ENCODE measurements at regions not wholly inside any gene's neighbourhood (a gene's known extent, or its start where the extent isn't known, plus 50 kb on each side); places are given as distances from the start of the nearest gene placed in this dataset.
A peak's percentile ranks its signal among the peaks of the same experiment; 100 is the strongest.

GRCh38 chr4:181416966-181417365, 826.2 kb upstream of the TENM3 start:
- DNase-seq (ENCODE audit: low spot score): no peak

- DNase-seq (ENCODE audit: low spot score): no peak
Measured at GRCh38 chr4:181418496-181418895, 824.7 kb upstream of the TENM3 start.

DNA sequence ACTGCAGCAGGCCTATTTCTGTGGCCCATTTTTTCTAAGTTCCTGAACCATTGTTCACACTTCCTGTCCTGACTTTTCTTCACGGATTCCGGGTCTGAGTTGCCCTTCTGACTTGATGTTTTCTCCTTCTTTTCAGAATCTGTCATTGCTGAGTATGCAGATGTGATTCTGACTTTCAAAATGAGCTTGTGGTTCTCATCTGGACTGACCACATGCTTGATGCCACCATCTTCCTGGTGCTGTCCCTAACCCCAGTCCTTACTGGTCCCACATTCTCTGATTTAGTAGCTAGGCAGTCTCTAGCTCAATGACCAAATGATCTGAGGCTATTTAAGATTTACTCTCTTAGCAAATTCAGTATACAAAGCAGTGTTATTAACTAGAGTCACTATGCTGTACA, 822.3 kb upstream of the TENM3 start:
- no peak for DNase-seq (ENCODE audit: low spot score)

GRCh38 chr4:181424362-181425016, 818.7 kb upstream of the TENM3 start:
- DNase-seq (ENCODE audit: low spot score): no peak

DNA sequence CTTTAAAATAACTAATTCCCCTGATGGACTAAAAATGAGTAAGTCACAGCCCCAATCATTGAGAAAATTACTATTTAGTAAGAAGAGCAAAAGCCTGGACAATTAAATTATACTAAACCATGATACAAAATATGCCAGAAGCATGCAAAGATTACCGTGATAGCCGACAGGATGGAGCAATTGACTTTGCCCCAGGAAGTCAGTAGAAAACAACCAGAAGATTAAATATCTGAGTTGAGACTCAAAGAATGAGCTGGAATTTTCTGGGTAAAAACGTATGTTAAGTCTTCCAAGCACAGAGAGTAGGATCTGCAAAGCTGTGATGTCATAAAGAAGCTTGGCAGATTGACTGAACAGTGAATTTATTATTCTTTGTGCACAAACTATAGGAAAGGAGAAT, 816.1 kb upstream of the TENM3 start:
- no peak for DNase-seq (ENCODE audit: low spot score)

GRCh38 chr4:181431006-181431405, 812.2 kb upstream of the TENM3 start:
- DNase-seq (ENCODE audit: low spot score): no peak

GRCh38 chr4:181431661-181432060, 811.5 kb upstream of the TENM3 start:
- no peak for DNase-seq (ENCODE audit: low spot score)

GRCh38 chr4:181432335-181432734, 810.9 kb upstream of the TENM3 start:
- DNase-seq (ENCODE audit: low spot score): no peak

- DNase-seq (ENCODE audit: low spot score): no peak
Measured at GRCh38 chr4:181437895-181438294, 805.3 kb upstream of the TENM3 start.

DNA sequence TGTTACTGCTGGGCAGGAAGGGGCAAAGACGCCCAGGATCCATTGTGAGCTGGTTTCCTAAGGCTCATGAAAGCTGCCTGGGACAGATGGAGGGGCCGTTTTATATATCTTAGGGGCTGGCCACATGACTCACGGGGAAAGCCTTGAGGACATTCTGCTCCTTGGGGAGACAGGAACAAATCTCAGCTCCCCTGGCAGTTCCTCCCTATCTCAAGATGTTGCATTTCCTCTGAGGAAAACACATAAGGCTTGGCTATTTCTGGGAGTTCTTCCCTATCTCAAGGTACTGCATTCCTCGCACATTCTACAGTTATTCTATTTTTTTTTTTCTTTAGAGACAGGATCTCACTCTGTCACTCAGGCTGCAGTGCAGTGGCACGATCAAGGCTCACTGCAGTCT, 804.6 kb upstream of the TENM3 start:
- no peak for DNase-seq (ENCODE audit: low spot score)

DNA sequence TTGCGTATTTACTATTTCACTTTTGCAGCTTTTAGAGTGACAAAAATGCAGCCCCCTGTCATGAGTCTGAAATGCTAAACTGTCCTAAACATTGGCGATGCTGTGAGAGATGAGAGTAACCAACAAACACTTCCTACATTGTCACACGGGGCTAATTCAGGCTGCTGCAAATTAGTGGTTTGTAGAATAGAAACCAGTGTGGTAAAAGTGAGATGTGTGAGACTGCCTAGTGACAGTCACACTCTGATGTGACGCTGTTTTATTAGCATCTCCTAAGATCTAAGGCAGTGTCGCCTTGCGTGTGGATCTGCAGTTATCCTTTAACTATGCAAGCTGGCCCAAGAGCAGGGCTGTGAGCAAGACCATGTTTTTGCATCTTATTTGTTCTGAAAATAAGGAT, 800.2 kb upstream of the TENM3 start:
- DNase-seq (ENCODE audit: low spot score): no peak

DNA sequence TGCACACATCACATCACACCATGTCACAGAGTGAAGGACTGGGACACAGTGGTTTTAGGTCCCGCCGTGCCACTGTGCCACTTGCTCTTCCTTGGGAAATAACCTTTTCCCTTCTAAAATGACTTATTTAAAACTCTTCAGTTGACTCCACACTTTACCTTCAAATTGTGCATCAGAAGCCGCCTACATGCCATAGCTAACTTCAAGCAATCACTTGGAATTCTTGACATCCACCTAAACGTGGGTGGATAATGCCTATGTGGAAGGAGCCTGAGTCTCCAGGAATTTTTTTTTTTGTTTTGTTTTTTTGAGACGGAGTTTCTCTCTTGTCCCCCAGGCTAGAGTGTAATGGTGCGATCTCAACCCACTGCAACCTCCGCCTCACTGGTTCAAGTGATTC, 777.4 kb upstream of the TENM3 start:
- DNase-seq (ENCODE audit: low spot score): no peak

DNA sequence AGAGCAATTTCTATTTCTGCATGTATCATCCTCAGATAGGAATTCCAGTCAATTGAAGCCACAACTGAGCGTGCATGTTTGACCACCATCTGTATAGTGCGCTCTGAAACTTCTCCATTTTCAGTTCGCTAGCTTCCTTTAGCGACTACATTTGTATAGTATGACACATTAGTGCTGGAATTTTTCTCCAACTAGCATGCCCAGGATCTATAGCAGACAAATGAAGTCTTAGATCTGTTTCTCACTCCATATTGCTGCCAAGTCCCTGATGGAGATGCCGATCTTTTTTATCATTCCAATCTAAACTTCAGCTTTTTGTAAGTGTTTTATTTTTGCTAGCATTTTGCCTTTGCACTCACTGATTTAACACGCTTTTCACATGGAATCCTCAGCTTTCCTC, 774.8 kb upstream of the TENM3 start:
- no peak for DNase-seq (ENCODE audit: low spot score)

DNA sequence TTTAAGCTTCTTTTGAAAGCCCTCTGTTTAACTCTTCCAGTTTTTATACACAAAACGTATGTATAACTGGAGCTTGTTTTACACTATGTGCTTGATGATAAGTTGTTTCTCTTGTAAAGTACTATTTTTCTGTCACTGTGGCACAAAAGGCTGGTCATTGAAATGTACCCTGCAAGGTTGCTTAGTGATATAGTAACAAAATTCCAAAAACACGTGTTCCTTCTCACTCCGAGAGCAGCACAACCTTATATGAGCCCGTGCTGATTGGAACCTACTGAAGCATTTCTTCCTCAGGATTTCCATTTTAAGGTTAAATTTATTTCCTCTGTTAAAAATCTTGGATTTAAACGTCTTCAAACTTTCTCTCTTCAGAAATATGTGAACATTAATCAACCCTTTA, 772.9 kb upstream of the TENM3 start:
- no peak for DNase-seq (ENCODE audit: low spot score)

GRCh38 chr4:181475359-181475758, 767.8 kb upstream of the TENM3 start:
- DNase-seq (ENCODE audit: low spot score): no peak

DNA sequence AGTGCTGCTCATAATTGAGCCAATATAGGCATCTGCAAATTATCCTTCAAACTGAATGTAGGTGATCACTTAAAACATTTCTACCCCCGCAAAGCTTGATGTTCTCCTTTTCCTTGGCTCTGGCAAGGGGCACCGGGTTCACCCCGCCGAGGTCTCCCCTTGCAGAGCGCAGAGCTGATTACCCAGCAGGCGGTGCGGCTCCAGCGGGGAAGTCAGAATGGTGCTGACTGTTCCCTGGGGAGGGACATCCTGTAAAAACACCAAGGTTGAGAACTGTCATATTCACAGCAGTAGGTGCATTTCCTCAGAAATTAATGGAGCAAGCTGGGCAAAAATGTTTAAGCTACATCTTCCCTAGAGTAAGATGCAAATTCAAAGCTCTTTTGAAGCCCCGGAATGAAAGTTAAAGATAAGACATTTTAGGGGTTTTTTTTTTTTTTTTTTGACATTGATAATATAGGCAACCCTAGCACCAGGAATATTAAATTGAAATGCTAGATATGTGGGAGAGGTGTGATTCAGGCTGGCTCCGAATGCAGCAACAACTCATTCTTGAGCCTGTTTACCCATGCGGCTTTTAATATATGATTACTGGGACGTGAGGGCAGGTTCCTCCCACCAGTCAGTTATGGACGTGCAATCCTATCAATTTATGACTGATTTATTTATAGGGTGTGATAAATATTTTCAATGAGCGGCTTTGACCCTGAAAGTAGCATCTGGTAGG, 767.3 kb upstream of the TENM3 start:
- DNase-seq (ENCODE audit: low spot score): no peak

GRCh38 chr4:181476508-181476890, 766.7 kb upstream of the TENM3 start:
- DNase-seq (ENCODE audit: low spot score): no peak

- DNase-seq (ENCODE audit: low spot score): no peak
Measured at GRCh38 chr4:181477591-181477990, 765.6 kb upstream of the TENM3 start.

DNA sequence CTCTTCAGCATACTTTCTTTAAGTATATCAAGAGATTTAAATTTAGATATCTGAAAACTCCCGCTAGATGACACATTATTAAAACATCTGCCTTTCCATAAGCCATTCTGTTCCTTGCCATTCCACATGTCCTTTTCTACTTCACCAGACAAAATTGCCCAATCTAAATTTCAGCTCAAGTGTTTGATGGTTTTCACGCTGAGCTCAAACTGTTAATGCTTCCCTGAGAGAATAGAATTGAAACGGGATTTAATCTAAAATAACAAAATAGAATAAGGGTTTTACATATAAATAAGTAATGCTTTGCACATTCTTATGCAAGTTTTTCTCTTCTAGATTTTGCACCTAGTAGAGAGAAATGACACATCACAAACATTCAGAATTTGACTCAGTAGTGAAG, 764.5 kb upstream of the TENM3 start:
- DNase-seq (ENCODE audit: low spot score): no peak

DNA sequence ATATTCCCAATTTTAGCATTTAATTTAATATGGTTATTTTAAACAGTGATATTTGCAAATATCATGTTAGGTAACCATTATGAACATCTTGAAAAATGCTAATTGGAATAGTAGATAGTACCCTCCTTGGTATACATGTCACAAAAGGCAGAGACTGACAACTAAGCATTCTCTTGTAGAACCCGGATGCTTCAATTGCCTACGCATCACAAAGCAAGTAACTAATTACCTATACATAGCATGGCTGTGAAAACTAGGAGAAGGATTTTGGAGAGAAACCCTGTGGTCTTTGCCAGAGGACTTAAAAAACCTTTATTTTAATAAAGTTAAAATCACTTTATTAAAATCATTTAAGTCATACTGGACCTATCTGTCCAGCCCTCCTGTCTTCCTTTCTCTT, 764.1 kb upstream of the TENM3 start:
- DNase-seq (ENCODE audit: low spot score): no peak

GRCh38 chr4:181484396-181484795, 758.8 kb upstream of the TENM3 start:
- no peak for DNase-seq (ENCODE audit: low spot score)

DNA sequence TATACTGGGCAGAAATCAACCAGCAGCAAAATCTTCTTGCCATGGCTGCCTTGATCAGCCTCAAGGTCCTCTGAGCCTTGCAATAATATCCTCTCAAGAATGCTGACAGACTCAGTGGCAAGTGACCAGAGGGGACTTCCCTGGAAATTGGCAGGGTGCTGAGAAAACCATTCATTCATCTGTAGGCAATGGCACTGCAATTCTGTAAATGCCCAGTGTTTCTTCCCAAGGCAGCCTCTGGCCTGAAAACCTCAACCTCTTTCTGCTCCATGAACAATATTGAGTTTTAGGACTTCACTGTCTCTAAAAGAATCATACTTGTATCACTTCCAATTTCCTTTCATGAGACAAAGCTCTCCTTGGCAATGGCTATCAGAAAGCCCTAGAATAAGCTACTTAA, 754.3 kb upstream of the TENM3 start:
- DNase-seq (ENCODE audit: low spot score): peak; percentile 46

DNA sequence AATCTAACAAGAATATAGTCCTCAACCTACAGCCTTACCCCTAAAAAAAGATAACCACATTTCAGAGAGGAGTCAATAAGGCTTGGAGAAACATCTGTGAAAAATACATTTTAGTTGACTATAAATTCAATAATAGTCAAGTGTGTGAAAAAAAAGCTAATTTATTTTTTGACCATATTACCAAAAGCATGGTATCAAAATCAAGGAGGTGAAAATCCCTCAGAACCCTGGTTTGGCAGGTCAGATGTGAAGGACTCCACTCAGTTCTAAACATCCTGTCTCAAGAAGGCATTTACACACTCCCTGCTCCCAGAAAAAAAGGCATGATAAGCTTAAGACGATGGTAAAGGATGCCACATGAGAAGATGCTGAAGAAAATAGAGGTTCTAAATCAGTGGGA, 745.1 kb upstream of the TENM3 start:
- DNase-seq (ENCODE audit: low spot score): no peak

- DNase-seq (ENCODE audit: low spot score): no peak
Measured at GRCh38 chr4:181502611-181503010, 740.6 kb upstream of the TENM3 start.

All from globus pallidus (tissue), 1 donor.